C4-2B (cell line): ENCODE measurements at regions not wholly inside any gene's neighbourhood (a gene's known extent, or its start where the extent isn't known, plus 50 kb on each side); places are given as distances from the start of the nearest gene placed in this dataset.

Experiments used
- CTCF ChIP-seq: fragments of 450-650 bp; conservative IDR thresholded peaks from 2 replicates; pipeline ENCODE4 v1.5.1; 2017; ENCODE audit warnings: mild to moderate bottlenecking
- ZFX ChIP-seq: fragments of 450-650 bp; IDR thresholded peaks from 2 replicates; pipeline ENCODE4 v1.6.1; 2017

GRCh38 chr13:21872795-21873194, 201.9 kb downstream of the FGF9 start:
- TF ChIP-seq CTCF (no peak), ZFX (no peak)
